Suprapubic skin (tissue), 4 donors: ENCODE measurements at regions not wholly inside any gene's neighbourhood (a gene's known extent, or its start where the extent isn't known, plus 50 kb on each side); places are given as distances from the start of the nearest gene placed in this dataset.

Source experiments
- DNase-seq, 2 donors: peaks; one replicate each; pipeline ENCODE4 v3.0.0-alpha.2; 2019; ENCODE audit warnings: low spot score in 2 of 2
- H3K27ac ChIP-seq: fragments of 200-600 bp; sonication (generic); one replicate; pipeline ENCODE4 v1.5.1; 2019
- H3K27me3 ChIP-seq: fragments of 200-600 bp; sonication (generic); one replicate; pipeline ENCODE4 v1.5.1; 2019
- H3K36me3 ChIP-seq: fragments of 200-600 bp; sonication (generic); one replicate; pipeline ENCODE4 v1.5.1; 2019
- H3K4me1 ChIP-seq: fragments of 200-600 bp; sonication (generic); one replicate; pipeline ENCODE4 v1.5.1; 2019
- H3K4me3 ChIP-seq: fragments of 200-600 bp; sonication (generic); one replicate; pipeline ENCODE4 v1.5.1; 2019; ENCODE audit warnings: mild to moderate bottlenecking
- H3K9me3 ChIP-seq: fragments of 200-600 bp; sonication (generic); one replicate; pipeline ENCODE4 v1.5.1; 2019
- EP300 ChIP-seq: sonication (generic); formaldehyde crosslinking; IDR thresholded peaks from one replicate; pipeline ENCODE4 v1.6.1; 2017; ENCODE audit warnings: antibody characterized with exemption
- POLR2A ChIP-seq, 2 donors: fragments of 450-650 bp; IDR thresholded peaks; one replicate each; pipeline ENCODE4 v1.6.1; 2017; ENCODE audit warnings: antibody characterized with exemption in 2 of 2, mild to moderate bottlenecking in 2 of 2, moderate library complexity in 2 of 2
- POLR2AphosphoS5 ChIP-seq, 3 donors: sonication (generic); formaldehyde crosslinking; IDR thresholded peaks; one replicate each; pipeline ENCODE4 v1.6.1; 2017; ENCODE audit warnings: antibody characterized with exemption in 3 of 3
- WGBS: methylation state at CpG from one replicate; pipeline ENCODE4 v1.1.5; 2018; 5-methylcytosine and 5-hydroxymethylcytosine counted together
- TF ChIP-seq, protein P1 (sequence below), 2 donors: fragments of 200-600 bp in 1 of 2; fragments of 450-650 bp in 1 of 2; sonication (generic) in 1 of 2; IDR thresholded peaks; one replicate each; pipeline ENCODE4 v1.5.1; 2016 to 2019; ENCODE audit warnings: antibody characterized with exemption in 2 of 2, mild to moderate bottlenecking in 1 of 2, moderate library complexity in 1 of 2

GRCh38 chr7:51621956-51622355, 305.3 kb upstream of the COBL start:
- no peak overlapping the region for H3K4me3 ChIP-seq
- no peaks in the 10 kb centered on the region for H3K36me3 ChIP-seq
- TF ChIP-seq, protein P1, sequence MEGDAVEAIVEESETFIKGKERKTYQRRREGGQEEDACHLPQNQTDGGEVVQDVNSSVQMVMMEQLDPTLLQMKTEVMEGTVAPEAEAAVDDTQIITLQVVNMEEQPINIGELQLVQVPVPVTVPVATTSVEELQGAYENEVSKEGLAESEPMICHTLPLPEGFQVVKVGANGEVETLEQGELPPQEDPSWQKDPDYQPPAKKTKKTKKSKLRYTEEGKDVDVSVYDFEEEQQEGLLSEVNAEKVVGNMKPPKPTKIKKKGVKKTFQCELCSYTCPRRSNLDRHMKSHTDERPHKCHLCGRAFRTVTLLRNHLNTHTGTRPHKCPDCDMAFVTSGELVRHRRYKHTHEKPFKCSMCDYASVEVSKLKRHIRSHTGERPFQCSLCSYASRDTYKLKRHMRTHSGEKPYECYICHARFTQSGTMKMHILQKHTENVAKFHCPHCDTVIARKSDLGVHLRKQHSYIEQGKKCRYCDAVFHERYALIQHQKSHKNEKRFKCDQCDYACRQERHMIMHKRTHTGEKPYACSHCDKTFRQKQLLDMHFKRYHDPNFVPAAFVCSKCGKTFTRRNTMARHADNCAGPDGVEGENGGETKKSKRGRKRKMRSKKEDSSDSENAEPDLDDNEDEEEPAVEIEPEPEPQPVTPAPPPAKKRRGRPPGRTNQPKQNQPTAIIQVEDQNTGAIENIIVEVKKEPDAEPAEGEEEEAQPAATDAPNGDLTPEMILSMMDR (IDR thresholded peaks at IDR 0.05) = no peak
- TF ChIP-seq EP300 = no peak
- TF ChIP-seq POLR2A (IDR thresholded peaks at IDR 0.05) = no peak
- no peak for TF ChIP-seq POLR2AphosphoS5 (IDR thresholded peaks at IDR 0.05)
- WGBS = 75% methylated on average over 2 of the region's 2 CpGs
- H3K9me3 ChIP-seq = no peaks in the 10 kb centered on the region
- DNase-seq = no peak
- no peaks in the 10 kb centered on the region for H3K4me1 ChIP-seq
- H3K27me3 ChIP-seq = no peaks in the 10 kb centered on the region
- H3K27ac ChIP-seq = no peak overlapping the region

DNA sequence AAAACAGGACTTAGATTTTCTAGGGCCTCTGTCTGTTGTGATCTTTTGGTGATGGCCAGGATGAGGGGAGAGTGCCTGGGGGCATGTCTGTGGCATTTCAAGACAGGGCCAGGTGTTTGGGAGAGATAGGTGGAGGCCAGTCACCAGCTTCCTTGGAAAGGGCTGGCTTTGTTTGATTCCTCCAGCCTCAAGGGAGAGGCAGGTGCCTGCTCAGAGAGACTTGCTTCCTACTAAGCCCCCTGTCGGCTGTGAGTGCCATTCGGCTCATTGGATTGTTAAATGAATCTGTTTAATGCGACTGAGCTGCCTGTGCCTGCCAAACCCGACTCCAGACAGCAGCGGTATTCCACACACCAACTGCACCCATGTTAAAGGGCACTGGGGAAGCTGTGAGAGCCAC, 304.1 kb upstream of the COBL start:
- Histone ChIP-seq H3K4me3 (no peak overlapping the region), H3K27ac (no peak overlapping the region), H3K9me3 (no peaks in the 10 kb centered on the region), H3K36me3 (no peaks in the 10 kb centered on the region), H3K4me1 (no peaks in the 10 kb centered on the region), H3K27me3 (no peaks in the 10 kb centered on the region)
- DNase-seq = no peak
- 35% methylated on average over 5 of the region's 5 CpGs for WGBS
- TF ChIP-seq EP300 = no peak
- TF ChIP-seq POLR2AphosphoS5 (IDR thresholded peaks at IDR 0.05) = no peak
- no peak for TF ChIP-seq POLR2A (IDR thresholded peaks at IDR 0.05)
- TF ChIP-seq, protein P1 (IDR thresholded peaks at IDR 0.05) = no peak

DNA sequence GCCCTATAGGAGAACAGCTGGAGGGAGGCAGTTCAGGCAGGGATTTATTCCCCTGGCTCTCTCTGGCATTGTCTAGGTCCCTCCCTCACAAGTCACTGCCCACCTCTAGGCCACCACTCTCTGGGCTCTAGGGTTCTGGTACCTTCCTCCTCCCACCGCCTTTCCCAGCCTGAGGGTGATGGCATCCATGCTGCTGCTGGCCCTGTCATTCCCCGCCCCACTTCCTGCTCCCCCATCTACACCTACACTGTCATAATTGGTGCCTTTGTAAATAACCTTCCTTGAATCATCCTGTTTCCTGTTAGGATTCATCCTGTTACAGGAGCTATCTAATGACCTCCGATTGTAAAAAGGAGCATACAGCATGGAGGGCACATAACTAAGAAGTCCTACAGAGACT, 303.3 kb upstream of the COBL start:
- Histone ChIP-seq H3K36me3 (no peaks in the 10 kb centered on the region), H3K27me3 (no peaks in the 10 kb centered on the region), H3K4me3 (no peak overlapping the region), H3K9me3 (no peaks in the 10 kb centered on the region), H3K27ac (no peak overlapping the region), H3K4me1 (no peaks in the 10 kb centered on the region)
- DNase-seq = no peak
- 74% methylated on average over 3 of the region's 3 CpGs for WGBS
- no peak for TF ChIP-seq POLR2AphosphoS5 (IDR thresholded peaks at IDR 0.05)
- no peak for TF ChIP-seq POLR2A (IDR thresholded peaks at IDR 0.05)
- TF ChIP-seq, protein P1 (IDR thresholded peaks at IDR 0.05) = no peak
- TF ChIP-seq EP300 = no peak

DNA sequence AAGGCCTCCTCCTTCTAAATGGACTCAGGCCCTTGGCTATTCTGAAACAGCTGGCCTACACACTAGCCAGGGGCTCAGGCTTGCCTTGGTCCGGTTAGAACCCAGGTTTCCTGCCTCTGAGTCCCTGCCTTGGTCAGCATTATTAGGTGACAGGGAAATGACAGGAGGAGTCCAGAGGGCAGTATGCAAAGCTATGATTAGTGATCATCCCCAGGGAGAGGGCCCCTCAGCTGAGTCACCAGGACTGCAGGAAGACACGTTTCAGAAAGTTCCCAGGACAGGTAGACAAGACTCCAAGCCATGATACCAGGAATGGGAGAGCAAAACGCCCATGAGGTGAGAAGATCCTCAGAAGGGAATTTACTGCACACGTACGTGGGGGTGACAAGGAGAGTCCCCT, 301.1 kb upstream of the COBL start:
- 72% methylated on average over 4 of the region's 5 CpGs for WGBS
- Histone ChIP-seq H3K9me3 (no peaks in the 10 kb centered on the region), H3K27me3 (no peaks in the 10 kb centered on the region), H3K4me1 (no peaks in the 10 kb centered on the region), H3K36me3 (no peaks in the 10 kb centered on the region), H3K4me3 (no peak overlapping the region), H3K27ac (no peak overlapping the region)
- TF ChIP-seq, protein P1 (IDR thresholded peaks at IDR 0.05) = no peak
- TF ChIP-seq POLR2A (IDR thresholded peaks at IDR 0.05) = no peak
- TF ChIP-seq EP300 = no peak
- TF ChIP-seq POLR2AphosphoS5 (IDR thresholded peaks at IDR 0.05) = no peak
- DNase-seq = no peak

DNA sequence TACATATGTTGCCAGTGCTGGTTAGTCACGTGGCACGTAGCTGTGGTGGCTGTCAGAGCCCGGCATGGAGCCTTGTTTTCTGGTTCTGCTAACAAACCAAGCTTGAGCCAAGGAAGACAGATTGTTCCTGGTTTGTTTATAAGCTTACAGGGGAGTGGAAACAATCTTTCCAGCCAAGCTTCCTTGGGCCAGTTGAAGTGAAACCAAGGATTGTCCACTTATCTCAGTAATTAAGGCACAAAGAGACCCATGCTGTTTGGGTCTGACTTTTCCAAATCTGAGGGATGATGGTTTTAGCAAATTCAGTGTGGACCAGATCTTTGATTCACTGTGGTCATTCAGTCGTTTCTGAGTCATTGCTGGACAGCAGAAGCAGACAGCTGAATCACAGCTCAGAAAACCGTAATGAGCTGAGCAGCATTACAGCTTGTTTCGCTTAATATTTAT, 297.3 kb upstream of the COBL start:
- no peak overlapping the region for H3K27ac ChIP-seq
- TF ChIP-seq EP300 (no peak), POLR2AphosphoS5 (IDR thresholded peaks at IDR 0.05) (no peak), POLR2A (IDR thresholded peaks at IDR 0.05) (no peak)
- TF ChIP-seq, protein P1 (IDR thresholded peaks at IDR 0.05) = no peak
- no peak overlapping the region for H3K4me3 ChIP-seq
- H3K27me3 ChIP-seq = no peaks in the 10 kb centered on the region
- 65% methylated on average over 6 of the region's 6 CpGs for WGBS
- H3K9me3 ChIP-seq = no peaks in the 10 kb centered on the region
- H3K4me1 ChIP-seq = no peaks in the 10 kb centered on the region
- DNase-seq = no peak
- H3K36me3 ChIP-seq = no peaks in the 10 kb centered on the region
